H1 (cell line): ENCODE measurements at regions not wholly inside any gene's neighbourhood (a gene's known extent, or its start where the extent isn't known, plus 50 kb on each side); places are given as distances from the start of the nearest gene placed in this dataset.

Experiments used
- CTCF ChIA-PET: fragments of 300-600 bp; sonication (Branson Sonifier 250); formaldehyde crosslinking; loops from one replicate; lab custom pipeline; 2021; ENCODE audit not compliant: partially characterized antibody; lab: Charles Lee
- POLR2A ChIA-PET: fragments of 300-600 bp; sonication (Branson Sonifier 250); formaldehyde crosslinking; loops from one replicate; lab custom pipeline; 2021; ENCODE audit warnings: inconsistent platforms; ENCODE audit not compliant: partially characterized antibody; lab: Charles Lee
- DNase-seq, 2 experiments: peaks; one replicate each; pipeline versions ENCODE4 v3.0.0 to v3.0.0-alpha.2; 2010 to 2022; ENCODE audit warnings: low spot score in 2 of 2, low read depth in 1 of 2, mixed read lengths in 1 of 2
- FAIRE-seq: peaks from 2 replicates; lab custom pipeline; 2011; peaks lifted over from hg19 to GRCh38; lab: Jason Lieb, UNC
- H2AFZ ChIP-seq: 2 replicates; pipeline ENCODE4 v1.8.1; 2012; ENCODE audit warnings: low read length, inconsistent platforms
- H2AK5ac ChIP-seq: 2 replicates; pipeline ENCODE4 v1.6.1; 2013; ENCODE audit warnings: low read depth, low read length
- H2BK120ac ChIP-seq: replicated peaks from 2 replicates; pipeline ENCODE3; 2013; ENCODE audit warnings: low read depth, low read length, inconsistent platforms
- H2BK12ac ChIP-seq: 2 replicates; pipeline ENCODE4 v1.6.1; 2013; ENCODE audit warnings: low read depth, low read length
- H2BK15ac ChIP-seq: 2 replicates; pipeline ENCODE4 v1.6.1; 2013; ENCODE audit warnings: low read length
- H2BK20ac ChIP-seq: 2 replicates; pipeline ENCODE4 v1.6.1; 2013; ENCODE audit warnings: low read length
- H2BK5ac ChIP-seq: 2 replicates; pipeline ENCODE4 v1.6.1; 2013; ENCODE audit warnings: low read depth, low read length
- H3K14ac ChIP-seq: 2 replicates; pipeline ENCODE4 v1.6.1; 2013; ENCODE audit warnings: inconsistent platforms; ENCODE audit not compliant: insufficient read length
- H3K18ac ChIP-seq: 2 replicates; pipeline ENCODE4 v1.6.1; 2013; ENCODE audit warnings: low read length; ENCODE audit errors: extremely low read depth
- H3K23ac ChIP-seq: 2 replicates; pipeline ENCODE4 v1.6.1; 2013; ENCODE audit warnings: inconsistent platforms; ENCODE audit not compliant: insufficient read length
- H3K23me2 ChIP-seq: 2 replicates; pipeline ENCODE4 v1.6.1; 2013; ENCODE audit warnings: low read depth, low read length
- H3K27ac ChIP-seq: 2 replicates; pipeline ENCODE4 v1.6.1; 2011; ENCODE audit warnings: low read depth, low read length, inconsistent platforms
- H3K27me3 ChIP-seq, 4 experiments: replicated peaks in 1 of 4; 1 replicate in 1 of 4; 2 replicates in 3 of 4; pipeline versions ENCODE4 v1.6.1 to v1.8.1; 2011 to 2013; ENCODE audit warnings: low read length in 3 of 4, mild to moderate bottlenecking in 3 of 4, inconsistent platforms in 2 of 4, mixed read lengths in 2 of 4, moderate library complexity in 1 of 4; ENCODE audit not compliant: control insufficient read depth in 3 of 4, insufficient read depth in 3 of 4; ENCODE audit errors: extremely low read depth in 1 of 4
- H3K36me3 ChIP-seq, 4 experiments: 2 replicates each; pipeline versions ENCODE4 v1.6.1 to v1.8.1; 2011 to 2013; ENCODE audit warnings: mild to moderate bottlenecking in 4 of 4, low read length in 3 of 4, moderate library complexity in 2 of 4, control low read depth in 1 of 4, inconsistent platforms in 1 of 4; ENCODE audit not compliant: insufficient read depth in 4 of 4, control insufficient read depth in 2 of 4
- H3K4ac ChIP-seq: replicated peaks from 2 replicates; pipeline ENCODE3; 2013; ENCODE audit warnings: low read length, low read depth, mixed read lengths, inconsistent platforms; ENCODE audit not compliant: insufficient read length
- H3K4me1 ChIP-seq, 4 experiments: replicated peaks in 1 of 4; 1 replicate in 1 of 4; 2 replicates in 3 of 4; pipeline versions ENCODE4 v1.6.1 to v1.8.1; 2011 to 2013; ENCODE audit warnings: low read length in 3 of 4, inconsistent platforms in 2 of 4, mixed read lengths in 1 of 4; ENCODE audit not compliant: insufficient read depth in 4 of 4, control insufficient read depth in 3 of 4
- H3K4me2 ChIP-seq, 2 experiments: 2 replicates each; pipeline versions ENCODE4 v1.6.1 to v1.8.1; 2011 to 2013; ENCODE audit warnings: low read depth in 2 of 2, low read length in 2 of 2, control low read depth in 1 of 2, inconsistent platforms in 1 of 2, mild to moderate bottlenecking in 1 of 2; ENCODE audit not compliant: insufficient read depth in 1 of 2
- H3K4me3 ChIP-seq, 4 experiments: fragments of 200-600, 300-600 bp in 1 of 4; sonication (generic), shearing (Covaris generic), sonication (Bioruptor Twin) in 1 of 4; 2 replicates each; pipeline versions ENCODE4 v1.5.1 to v1.8.1; 2011 to 2016; ENCODE audit warnings: low read length in 4 of 4, low read depth in 3 of 4, control low read depth in 2 of 4, inconsistent platforms in 2 of 4, mild to moderate bottlenecking in 2 of 4, mixed read lengths in 1 of 4, moderate library complexity in 1 of 4; ENCODE audit not compliant: insufficient read depth in 2 of 4; ENCODE audit errors: extremely low read depth in 1 of 4
- H3K56ac ChIP-seq: replicated peaks from 2 replicates; pipeline ENCODE3; 2013; ENCODE audit warnings: low read depth, mild to moderate bottlenecking, mixed read lengths, low read length, inconsistent platforms; ENCODE audit not compliant: insufficient read length
- H3K79me1 ChIP-seq: 2 replicates; pipeline ENCODE4 v1.6.1; 2013; ENCODE audit warnings: low read depth, low read length, control low read depth
- H3K79me2 ChIP-seq, 2 experiments: 2 replicates each; pipeline versions ENCODE4 v1.6.1 to v1.8.1; 2012 to 2013; ENCODE audit warnings: low read length in 2 of 2, mild to moderate bottlenecking in 2 of 2, inconsistent platforms in 1 of 2; ENCODE audit not compliant: insufficient read depth in 2 of 2, control insufficient read depth in 1 of 2
- H3K9ac ChIP-seq, 4 experiments: replicated peaks in 1 of 4; 1 replicate in 1 of 4; 2 replicates in 3 of 4; pipeline versions ENCODE4 v1.6.1 to v1.8.1; 2011 to 2013; ENCODE audit warnings: low read depth in 3 of 4, low read length in 3 of 4, control low read depth in 2 of 4, mild to moderate bottlenecking in 2 of 4, moderate library complexity in 2 of 4, inconsistent platforms in 1 of 4; ENCODE audit errors: extremely low read depth in 1 of 4
- H3K9me3 ChIP-seq, 2 experiments: 2 replicates each; pipeline versions ENCODE4 v1.6.1 to v1.8.1; 2012 to 2013; ENCODE audit warnings: mild to moderate bottlenecking in 2 of 2, moderate library complexity in 2 of 2, control low read depth in 1 of 2, inconsistent platforms in 1 of 2, low read depth in 1 of 2, low read length in 1 of 2, mixed read lengths in 1 of 2; ENCODE audit not compliant: insufficient read depth in 2 of 2
- H4K20me1 ChIP-seq, 2 experiments: replicated peaks in 1 of 2; 2 replicates each; pipeline versions ENCODE3 to v1.8.1; 2011 to 2013; ENCODE audit warnings: inconsistent platforms in 2 of 2, low read length in 2 of 2, mild to moderate bottlenecking in 1 of 2; ENCODE audit not compliant: insufficient read depth in 2 of 2, control insufficient read depth in 1 of 2
- H4K5ac ChIP-seq: 2 replicates; pipeline ENCODE4 v1.6.1; 2013; ENCODE audit warnings: low read length, low read depth, mixed read lengths, inconsistent platforms; ENCODE audit not compliant: insufficient read length
- H4K8ac ChIP-seq: 2 replicates; pipeline ENCODE4 v1.8.0; 2013; ENCODE audit warnings: mild to moderate bottlenecking, moderate library complexity, low read length, inconsistent platforms; ENCODE audit not compliant: insufficient read depth; ENCODE audit errors: extremely low read depth
- H4K91ac ChIP-seq: replicated peaks from 2 replicates; pipeline ENCODE3; 2013; ENCODE audit warnings: low read length, mixed read lengths, inconsistent platforms; ENCODE audit not compliant: insufficient read length
- HDAC2 ChIP-seq, 2 experiments: fragments of 300-600 bp in 1 of 2; sonication (generic) in 1 of 2; IDR thresholded peaks; 2 replicates each; pipeline ENCODE4 v1.6.1; 2011 to 2012; ENCODE audit warnings: low read depth in 2 of 2, low read length in 2 of 2, mild to moderate bottlenecking in 2 of 2, moderate library complexity in 2 of 2, borderline replicate concordance in 1 of 2, inconsistent platforms in 1 of 2
- SAP30 ChIP-seq: fragments of 300-600 bp; sonication (generic); IDR thresholded peaks from 2 replicates; pipeline ENCODE4 v1.7.1; 2012; ENCODE audit warnings: low read length, moderate library complexity, mild to moderate bottlenecking, inconsistent platforms; ENCODE audit not compliant: insufficient read depth, insufficient replicate concordance
- SRF ChIP-seq: IDR thresholded peaks from 2 replicates; pipeline ENCODE4 v1.6.1; 2011; ENCODE audit warnings: mild to moderate bottlenecking, low read depth, low read length, moderate library complexity
- whole genome bisulfite sequencing, 2 experiments: shearing (Covaris generic) in 1 of 2; methylation state at CpG; one replicate each; pipeline versions ENCODE4 v1.1.6 to v1.1.7; 2013 to 2015; ENCODE audit warnings: low lambda C conversion rate in 2 of 2, mixed read lengths in 2 of 2, inconsistent platforms in 1 of 2, low coverage in 1 of 2, missing lambda C conversion rate in 1 of 2; ENCODE audit not compliant: insufficient replicate concordance in 2 of 2, insufficient coverage in 1 of 2, insufficient read length in 1 of 2; ENCODE audit errors: extremely low coverage in 1 of 2, missing lambda C conversion rate in 1 of 2; 5-methylcytosine and 5-hydroxymethylcytosine counted together

- Histone ChIP-seq H3K56ac (no peak overlapping the region), H2BK20ac (no peak overlapping the region), H3K4me3 (no peak overlapping the region), H2BK15ac (no peak overlapping the region), H3K9ac (no peak overlapping the region), H2BK120ac (no peak overlapping the region), H3K4me2 (no peak overlapping the region), H3K9me3 (no peaks in the 10 kb centered on the region), H2AFZ (no peak overlapping the region), H3K79me1 (no peaks in the 10 kb centered on the region), H4K5ac (no peak overlapping the region), H3K27ac (no peak overlapping the region), H3K79me2 (no peaks in the 10 kb centered on the region), H4K8ac (no peak overlapping the region), H2AK5ac (no peak overlapping the region), H4K20me1 (no peaks in the 10 kb centered on the region), H3K14ac (no peak overlapping the region), H3K4ac (no peak overlapping the region), H3K23ac (no peak overlapping the region), H3K36me3 (no peaks in the 10 kb centered on the region), H2BK5ac (no peak overlapping the region), H2BK12ac (no peak overlapping the region), H3K4me1 (peaks cover 2 to 9% (median 5%) of the 10 kb centered on the region in 4 experiments; a peak in 6 of 7 replicates), H3K18ac (no peak overlapping the region), H3K23me2 (no peaks in the 10 kb centered on the region), H4K91ac (no peak overlapping the region), H3K27me3 (no peaks in the 10 kb centered on the region)
- ChIA-PET CTCF (no interaction called here), POLR2A (interaction anchor here (1.0 kb wide), 1 partner anchor 43 kb away, joined by 3 read pairs; no protein-coding TSS in a partner anchor)
- WGBS, 2 experiments, result 95% methylated on average over 5 of the region's 5 CpGs; no CpG with 5 or more reads in 1 of the 2 experiments
- DNase-seq (no peak), FAIRE-seq (no peak)
- TF ChIP-seq SAP30 (no peak), HDAC2 (IDR thresholded peaks at IDR 0.05; ENCODE audit: borderline replicate concordance in 1 of 2, low read depth in 2 of 2, low read length in 2 of 2) (no peak), SRF (no peak)
Observed at GRCh38 chrX:39862963-39863362, 234.8 kb downstream of the BCOR start.
